HCT116 (cell line): ENCODE measurements at regions not wholly inside any gene's neighbourhood (a gene's known extent, or its start where the extent isn't known, plus 50 kb on each side); places are given as distances from the start of the nearest gene placed in this dataset.
A peak's percentile ranks its signal among the peaks of the same experiment; 100 is the strongest.

ENCODE experiments used
- ATAC-seq: fragments of 200-7000 bp; cut with Tn5 transposase; 2 replicates; pipeline ENCODE4 v1.9.1; 2020; ENCODE audit warnings: mild to moderate bottlenecking, moderate library complexity
- BruUV-seq: library from RNA; stranded (reverse); fragments of 400-500 nt; replicated peaks from 2 replicates; lab custom pipeline; 2021; lab: Mats Ljungman, UMichigan
- CTCF ChIA-PET: fragments of 300-600 bp; sonication (Branson Sonifier 250); formaldehyde crosslinking; loops from one replicate; lab custom pipeline; 2021; ENCODE audit warnings: antibody characterized with exemption; lab: Charles Lee
- POLR2A ChIA-PET: fragments of 300-600, 350-600 bp; sonication (Branson Sonifier 250); formaldehyde crosslinking; loops from one replicate; lab custom pipeline; 2021; ENCODE audit warnings: antibody characterized with exemption; lab: Charles Lee
- RAD21 ChIA-PET, 2 experiments: fragments of 300-600 bp; sonication (Branson Sonifier 250); formaldehyde crosslinking; loops; one replicate each; lab custom pipeline; 2023; ENCODE audit warnings: low total read pairs in 2 of 2; ENCODE audit not compliant: uncharacterized antibody in 2 of 2, unreplicated experiment in 2 of 2, low non-redundant PET in 1 of 2; lab: Charles Lee
- DNase-seq: peaks from one replicate; pipeline ENCODE4 v3.0.0-alpha.2; 2010; ENCODE audit warnings: low read depth, low spot score
- H2AFZ ChIP-seq: fragments of 200-600 bp; shearing (Covaris generic), sonication (generic); 2 replicates; pipeline ENCODE4 v1.6.1; 2017; ENCODE audit warnings: low read depth, mixed run types, mixed read lengths, antibody characterized with exemption, low read length; ENCODE audit not compliant: poor library complexity, severe bottlenecking
- H3K27ac ChIP-seq: 2 replicates; pipeline ENCODE4 v1.5.1; 2012; ENCODE audit warnings: low read depth, low read length
- H3K27me3 ChIP-seq: fragments of 200-600 bp; sonication (generic); 2 replicates; pipeline ENCODE4 v1.6.1; 2016; ENCODE audit warnings: mixed run types, low read length, mixed read lengths; ENCODE audit not compliant: insufficient read depth
- H3K36me3 ChIP-seq, 2 experiments: fragments of 200-500 bp in 1 of 2; fragments of 200-600 bp in 1 of 2; sonication (Bioruptor generic) in 1 of 2; sonication (generic) in 1 of 2; 2 replicates each; pipeline versions ENCODE4 v1.5.1 to v1.6.1; 2014 to 2016; ENCODE audit warnings: low read length in 2 of 2, inconsistent platforms in 1 of 2, mixed read lengths in 1 of 2, mixed run types in 1 of 2; ENCODE audit not compliant: insufficient read depth in 2 of 2, control insufficient read depth in 1 of 2
- H3K4me1 ChIP-seq, 2 experiments: fragments of 200-600 bp in 1 of 2; sonication (generic) in 1 of 2; 2 replicates each; pipeline versions ENCODE4 v1.5.1 to v1.6.1; 2012 to 2017; ENCODE audit warnings: low read length in 2 of 2, inconsistent platforms in 1 of 2, mild to moderate bottlenecking in 1 of 2, mixed read lengths in 1 of 2, mixed run types in 1 of 2, moderate library complexity in 1 of 2; ENCODE audit not compliant: insufficient read depth in 2 of 2, control insufficient read depth in 1 of 2
- H3K4me2 ChIP-seq: fragments of 200-600 bp; sonication (generic); 2 replicates; pipeline ENCODE4 v1.6.1; 2017; ENCODE audit warnings: mixed run types, low read length, mixed read lengths
- H3K4me3 ChIP-seq, 2 experiments: fragments of 200-600 bp in 1 of 2; sonication (generic) in 1 of 2; replicated peaks in 1 of 2; 2 replicates each; pipeline ENCODE4 v1.5.1; 2011 to 2016; ENCODE audit warnings: low read length in 2 of 2, control low read depth in 1 of 2, low read depth in 1 of 2, mild to moderate bottlenecking in 1 of 2, mixed read lengths in 1 of 2, mixed run types in 1 of 2
- H3K79me2 ChIP-seq: fragments of 200-600 bp; sonication (generic); 2 replicates; pipeline ENCODE4 v1.6.1; 2017; ENCODE audit warnings: mild to moderate bottlenecking, mixed run types, low read length, moderate library complexity, mixed read lengths; ENCODE audit not compliant: insufficient read depth
- H3K9ac ChIP-seq: fragments of 200-600 bp; sonication (generic); 2 replicates; pipeline ENCODE4 v1.6.1; 2016; ENCODE audit warnings: low read length, mixed read lengths
- H3K9me2 ChIP-seq: fragments of 200-600 bp; sonication (generic), shearing (Covaris generic); 2 replicates; pipeline ENCODE4 v1.6.1; 2017; ENCODE audit warnings: mixed run types, mild to moderate bottlenecking, moderate library complexity; ENCODE audit not compliant: insufficient read depth
- H3K9me3 ChIP-seq, 2 experiments: fragments of 200-500 bp in 1 of 2; fragments of 200-600 bp in 1 of 2; sonication (Bioruptor generic) in 1 of 2; sonication (generic) in 1 of 2; 2 replicates each; pipeline ENCODE4 v1.6.1; 2014 to 2017; ENCODE audit warnings: low read length in 2 of 2, mixed read lengths in 2 of 2, inconsistent platforms in 1 of 2, low read depth in 1 of 2, mild to moderate bottlenecking in 1 of 2, mixed run types in 1 of 2, moderate library complexity in 1 of 2; ENCODE audit not compliant: control insufficient read depth in 1 of 2, insufficient read depth in 1 of 2
- H4K20me1 ChIP-seq: fragments of 200-600 bp; sonication (generic), shearing (Covaris generic); 2 replicates; pipeline ENCODE4 v1.6.1; 2017; ENCODE audit warnings: mixed run types, mild to moderate bottlenecking, moderate library complexity; ENCODE audit not compliant: insufficient read depth
- CBX3 ChIP-seq: IDR thresholded peaks from 2 replicates; pipeline ENCODE4 v1.6.1; 2012; ENCODE audit warnings: low read depth
- EGR1 ChIP-seq: IDR thresholded peaks from 2 replicates; pipeline ENCODE4 v1.6.1; 2012; ENCODE audit warnings: low read depth
- ELF1 ChIP-seq: IDR thresholded peaks from 2 replicates; pipeline ENCODE4 v1.6.1; 2012; ENCODE audit warnings: low read depth, borderline replicate concordance
- EZH2 ChIP-seq: fragments of 200-600 bp; sonication (generic); IDR thresholded peaks from 2 replicates; pipeline ENCODE4 v1.6.1; 2017; ENCODE audit warnings: antibody characterized with exemption, mixed run types
- EZH2phosphoT487 ChIP-seq: fragments of 200-600 bp; IDR thresholded peaks from 2 replicates; pipeline ENCODE4 v1.6.1; 2018; ENCODE audit warnings: antibody characterized with exemption, borderline replicate concordance
- JUND ChIP-seq: IDR thresholded peaks from 2 replicates; pipeline ENCODE4 v1.6.1; 2012
- POLR2A ChIP-seq: IDR thresholded peaks from 2 replicates; pipeline ENCODE4 v1.7.0; 2011; ENCODE audit warnings: borderline replicate concordance; ENCODE audit not compliant: insufficient read depth, insufficient read length; ENCODE audit errors: extremely low read depth
- POLR2AphosphoS5 ChIP-seq: IDR thresholded peaks from 2 replicates; pipeline ENCODE4 v1.6.1; 2011; ENCODE audit warnings: mild to moderate bottlenecking, low read depth, low read length, moderate library complexity
- RAD21 ChIP-seq: IDR thresholded peaks from 2 replicates; pipeline ENCODE4 v1.6.1; 2012; ENCODE audit warnings: low read depth, mild to moderate bottlenecking
- SIN3A ChIP-seq: IDR thresholded peaks from 2 replicates; pipeline ENCODE4 v1.6.1; 2012; ENCODE audit warnings: low read depth
- TCF7L2 ChIP-seq: IDR thresholded peaks from 2 replicates; pipeline ENCODE4 v1.7.0; 2011; ENCODE audit warnings: borderline replicate concordance, inconsistent platforms; ENCODE audit not compliant: insufficient read depth, insufficient read length; ENCODE audit errors: extremely low read depth
- YY1 ChIP-seq: IDR thresholded peaks from 2 replicates; pipeline ENCODE4 v1.6.1; 2011; ENCODE audit warnings: low read length, low read depth, moderate library complexity, mild to moderate bottlenecking; ENCODE audit not compliant: insufficient replicate concordance; ENCODE audit errors: extremely low read depth
- ZNF274 ChIP-seq: fragments of 200-500 bp; sonication (Bioruptor generic); IDR thresholded peaks from 2 replicates; pipeline ENCODE4 v1.6.1; 2014; ENCODE audit warnings: mild to moderate bottlenecking, low read depth, low read length, inconsistent platforms
- intact Hi-C: fragments of 100-400 bp; cut with micrococcal nuclease; formaldehyde crosslinking; loops from 2 replicates; pipeline ENCODE4 v1.10.0; 2022
- TF ChIP-seq, protein P1 (sequence below), 3 experiments: fragments of 200-600 bp in 1 of 3; sonication (generic) in 1 of 3; IDR thresholded peaks in 2 of 3; conservative IDR thresholded peaks in 1 of 3; 2 replicates each; pipeline ENCODE4 v1.5.1; 2012 to 2017; ENCODE audit warnings: low read depth in 2 of 3, low read length in 2 of 3, antibody characterized with exemption in 1 of 3, borderline replicate concordance in 1 of 3, control low read depth in 1 of 3, mild to moderate bottlenecking in 1 of 3, mixed read lengths in 1 of 3, mixed run types in 1 of 3, moderate library complexity in 1 of 3; ENCODE audit not compliant: insufficient read depth in 1 of 3

DNA sequence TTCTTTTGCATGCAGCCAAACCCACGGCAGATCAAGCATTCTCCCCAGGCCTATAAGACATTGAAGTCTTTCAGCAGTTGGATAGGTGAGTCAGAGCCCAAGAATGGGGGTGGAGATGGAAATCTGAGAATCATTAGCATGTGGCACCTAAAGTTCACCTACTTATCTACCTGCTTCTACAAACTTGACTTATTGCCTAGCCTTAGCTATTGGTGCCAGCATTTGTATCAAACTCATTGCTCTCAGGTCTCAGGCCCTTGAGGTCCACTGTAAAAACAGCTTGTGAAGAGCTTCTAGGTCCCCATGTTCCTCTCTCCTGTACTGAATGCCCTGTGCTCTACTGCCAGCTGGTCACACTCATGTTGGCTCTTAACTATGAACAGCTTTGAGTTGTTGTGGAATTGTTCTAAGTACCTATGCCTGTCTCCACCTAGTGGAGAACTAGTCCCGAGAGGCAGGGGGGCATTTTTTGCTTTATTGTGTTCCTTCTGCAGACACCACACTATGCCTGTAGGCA lies 278.4 kb upstream of the SPRED2 start:
- RAD21 ChIA-PET, result no interaction called here
- Histone ChIP-seq H3K36me3 (no peaks in the 10 kb centered on the region), H3K9ac (no peak overlapping the region), H4K20me1 (no peaks in the 10 kb centered on the region), H2AFZ (peak overlapping the region; percentile 23), H3K9me3 (no peaks in the 10 kb centered on the region), H3K9me2 (no peaks in the 10 kb centered on the region), H3K27me3 (peaks cover 30% of the 10 kb centered on the region), H3K27ac (no peak overlapping the region), H3K4me1 (peaks cover 0 to 8% of the 10 kb centered on the region in 2 experiments; a peak in 3 of 4 replicates), H3K79me2 (no peaks in the 10 kb centered on the region), H3K4me2 (peak overlapping the region; percentile 24), H3K4me3 (no peak overlapping the region)
- BruUV-seq, result no TSS peak
- DNase-seq, result peak; percentile 48
- peak; percentile 47 for TF ChIP-seq RAD21
- TF ChIP-seq TCF7L2, result no peak
- TF ChIP-seq, protein P1, sequence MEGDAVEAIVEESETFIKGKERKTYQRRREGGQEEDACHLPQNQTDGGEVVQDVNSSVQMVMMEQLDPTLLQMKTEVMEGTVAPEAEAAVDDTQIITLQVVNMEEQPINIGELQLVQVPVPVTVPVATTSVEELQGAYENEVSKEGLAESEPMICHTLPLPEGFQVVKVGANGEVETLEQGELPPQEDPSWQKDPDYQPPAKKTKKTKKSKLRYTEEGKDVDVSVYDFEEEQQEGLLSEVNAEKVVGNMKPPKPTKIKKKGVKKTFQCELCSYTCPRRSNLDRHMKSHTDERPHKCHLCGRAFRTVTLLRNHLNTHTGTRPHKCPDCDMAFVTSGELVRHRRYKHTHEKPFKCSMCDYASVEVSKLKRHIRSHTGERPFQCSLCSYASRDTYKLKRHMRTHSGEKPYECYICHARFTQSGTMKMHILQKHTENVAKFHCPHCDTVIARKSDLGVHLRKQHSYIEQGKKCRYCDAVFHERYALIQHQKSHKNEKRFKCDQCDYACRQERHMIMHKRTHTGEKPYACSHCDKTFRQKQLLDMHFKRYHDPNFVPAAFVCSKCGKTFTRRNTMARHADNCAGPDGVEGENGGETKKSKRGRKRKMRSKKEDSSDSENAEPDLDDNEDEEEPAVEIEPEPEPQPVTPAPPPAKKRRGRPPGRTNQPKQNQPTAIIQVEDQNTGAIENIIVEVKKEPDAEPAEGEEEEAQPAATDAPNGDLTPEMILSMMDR (IDR thresholded peaks at IDR 0.05 in 2 of 3, conservative IDR thresholded peaks at IDR 0.05 in 1 of 3; ENCODE audit: borderline replicate concordance in 1 of 3, insufficient read depth in 1 of 3, low read depth in 2 of 3, low read length in 2 of 3), result peak; percentile 43 to 77 (median 69); a peak in 4 of 6 replicates
- intact Hi-C loops, result loop anchor here (1.0 kb wide), 1 partner anchor 71 kb away; no protein-coding TSS in a partner anchor
- POLR2A ChIA-PET, result no interaction called here
- ATAC-seq, result peak; percentile 90
- CTCF ChIA-PET, result interaction anchor here (0.7 to 2.9 kb wide), 8 partner anchors 12 to 72 kb away, joined by 3 to 20 read pairs (median 4); no protein-coding TSS in a partner anchor

DNA sequence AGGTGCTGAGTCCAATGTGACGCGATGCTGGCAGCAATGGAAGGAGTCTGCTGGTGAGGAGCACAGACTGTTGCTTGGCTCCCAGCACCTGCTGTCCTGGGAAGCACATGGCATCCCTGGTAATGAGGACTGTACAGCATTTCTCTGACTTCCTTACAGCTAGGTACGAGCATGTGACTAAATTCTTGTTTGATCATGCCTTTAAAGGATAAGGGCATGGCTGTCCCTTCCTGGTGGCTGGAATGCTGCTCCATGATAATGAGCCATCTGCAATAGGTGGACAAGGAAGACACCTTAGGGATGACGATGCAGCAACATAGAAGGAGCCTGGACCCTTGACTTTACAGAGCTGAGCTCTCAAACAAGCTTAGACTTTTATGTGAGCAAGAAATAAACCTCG lies 278.0 kb upstream of the SPRED2 start:
- H3K27me3 ChIP-seq, result peaks cover 26% of the 10 kb centered on the region
- H4K20me1 ChIP-seq, result no peaks in the 10 kb centered on the region
- no peaks in the 10 kb centered on the region for H3K9me3 ChIP-seq
- no peaks in the 10 kb centered on the region for H3K79me2 ChIP-seq
- intact Hi-C loops, result no loop called here
- no peaks in the 10 kb centered on the region for H3K9me2 ChIP-seq
- no peak overlapping the region for H2AFZ ChIP-seq
- no peak overlapping the region for H3K9ac ChIP-seq
- ChIA-PET RAD21 (no interaction called here), CTCF (interaction anchor here (0.7 to 2.9 kb wide), 7 partner anchors 11 to 72 kb away, joined by 3 to 20 read pairs (median 4); no protein-coding TSS in a partner anchor), POLR2A (no interaction called here)
- peaks cover 0 to 8% of the 10 kb centered on the region in 2 experiments; a peak in 3 of 4 replicates for H3K4me1 ChIP-seq
- H3K36me3 ChIP-seq, result no peaks in the 10 kb centered on the region
- no TSS peak for BruUV-seq
- no peak overlapping the region for H3K27ac ChIP-seq
- DNase-seq (no peak), ATAC-seq (peak; percentile 41)
- no peak overlapping the region for H3K4me3 ChIP-seq
- H3K4me2 ChIP-seq, result peak overlapping the region; percentile 24
- TF ChIP-seq ZNF274, result no peak
- TF ChIP-seq, protein P1 (IDR thresholded peaks at IDR 0.05 in 2 of 3, conservative IDR thresholded peaks at IDR 0.05 in 1 of 3; ENCODE audit: borderline replicate concordance in 1 of 3, insufficient read depth in 1 of 3, low read depth in 2 of 3, low read length in 2 of 3), result no peak
- TF ChIP-seq POLR2A, result no peak
- no peak for TF ChIP-seq YY1
- no peak for TF ChIP-seq EZH2
- no peak for TF ChIP-seq EZH2phosphoT487
- no peak for TF ChIP-seq EGR1
- no peak for TF ChIP-seq POLR2AphosphoS5
- TF ChIP-seq CBX3, result no peak
- TF ChIP-seq ELF1, result no peak
- no peak for TF ChIP-seq JUND
- no peak for TF ChIP-seq SIN3A
